ENCODE measurements at regions not wholly inside any gene's neighbourhood (a gene's known extent, or its start where the extent isn't known, plus 50 kb on each side); places are given as distances from the start of the nearest gene placed in this dataset.

GRCh38 chr10:10456856-10457255, 560.8 kb upstream of the CELF2 start:
- ChIA-PET CTCF (no interaction called here), POLR2A (no interaction called here)
- H3K4me2 ChIP-seq = no peak overlapping the region
- FAIRE-seq (no peak), ATAC-seq (no peak), DNase-seq (ENCODE audit: low read depth in 1 of 2, low spot score in 1 of 2) (no peak)
- 0% methylated on average over 2 of the region's 2 CpGs for WGBS (ENCODE audit: missing lambda C conversion rate)
- no peak overlapping the region for H3K27ac ChIP-seq
- H3K9me3 ChIP-seq = no peaks in the 10 kb centered on the region
- no peak overlapping the region for H3K4me3 ChIP-seq
- no peaks in the 10 kb centered on the region for H3K4me1 ChIP-seq
- TF ChIP-seq ZC3H11A (IDR thresholded peaks at IDR 0.05) = no peak
- no peak for TF ChIP-seq HOXB13 (CRISPR knock-in tag; IDR thresholded peaks at IDR 0.05; ENCODE audit: low read depth)
- TF ChIP-seq FOSB (CRISPR knock-in tag; IDR thresholded peaks at IDR 0.05) = no peak
- TF ChIP-seq EHMT2 (IDR thresholded peaks at IDR 0.05; ENCODE audit: low read depth) = no peak
- TF ChIP-seq MYC (IDR thresholded peaks at IDR 0.05; ENCODE audit: borderline replicate concordance, low read length) = no peak
- TF ChIP-seq HOXB5 (CRISPR knock-in tag; IDR thresholded peaks at IDR 0.05) = no peak
- no peak for TF ChIP-seq EP300 (IDR thresholded peaks at IDR 0.05)
- no peak for TF ChIP-seq BCL3 (IDR thresholded peaks at IDR 0.05)
- no peak for TF ChIP-seq HES2 (IDR thresholded peaks at IDR 0.05)
- TF ChIP-seq JUNB (IDR thresholded peaks at IDR 0.05) = no peak
- no peak for TF ChIP-seq MAX (IDR thresholded peaks at IDR 0.05)
- TF ChIP-seq NPAS2 (CRISPR knock-in tag; IDR thresholded peaks at IDR 0.05; ENCODE audit: borderline replicate concordance) = no peak
- no peak for TF ChIP-seq ZSCAN20 (CRISPR knock-in tag; IDR thresholded peaks at IDR 0.05)
- TF ChIP-seq RARB (CRISPR knock-in tag; IDR thresholded peaks at IDR 0.05) = no peak

- WGBS (ENCODE audit: missing lambda C conversion rate) = 0% methylated on average over 1 of the region's 1 CpG
- Histone ChIP-seq H3K4me2 (no peak overlapping the region), H3K27ac (no peak overlapping the region), H3K4me1 (no peaks in the 10 kb centered on the region), H3K4me3 (no peak overlapping the region), H3K9me3 (no peaks in the 10 kb centered on the region)
- no peak for FAIRE-seq
- ChIA-PET CTCF (no interaction called here), POLR2A (no interaction called here)
- DNase-seq (ENCODE audit: low read depth in 1 of 2, low spot score in 1 of 2) = no peak
- ATAC-seq = no peak
- no peak for TF ChIP-seq NPAS2 (CRISPR knock-in tag; IDR thresholded peaks at IDR 0.05; ENCODE audit: borderline replicate concordance)
- no peak for TF ChIP-seq HDAC2 (IDR thresholded peaks at IDR 0.05)
- no peak for TF ChIP-seq EP300 (IDR thresholded peaks at IDR 0.05)
- TF ChIP-seq JUN (IDR thresholded peaks at IDR 0.05) = no peak
- no peak for TF ChIP-seq KDM1A (IDR thresholded peaks at IDR 0.05; ENCODE audit: low read depth)
- TF ChIP-seq KDM5A (IDR thresholded peaks at IDR 0.05) = no peak
- TF ChIP-seq MAZ (IDR thresholded peaks at IDR 0.05; ENCODE audit: borderline replicate concordance, low read depth, low read length) = no peak
- TF ChIP-seq HOXB13 (CRISPR knock-in tag; IDR thresholded peaks at IDR 0.05; ENCODE audit: low read depth) = no peak
- no peak for TF ChIP-seq CTCF (IDR thresholded peaks at IDR 0.05)
- no peak for TF ChIP-seq POLR2A (IDR thresholded peaks at IDR 0.05; ENCODE audit: low read length)
- no peak for TF ChIP-seq CHD4 (IDR thresholded peaks at IDR 0.05; ENCODE audit: borderline replicate concordance)
- TF ChIP-seq PHF8 (IDR thresholded peaks at IDR 0.05; ENCODE audit: borderline replicate concordance, low read depth) = no peak
- no peak for TF ChIP-seq HMGXB4 (CRISPR knock-in tag; IDR thresholded peaks at IDR 0.05; ENCODE audit: borderline replicate concordance)
- no peak for TF ChIP-seq JUNB (IDR thresholded peaks at IDR 0.05)
- no peak for TF ChIP-seq CEBPB (IDR thresholded peaks at IDR 0.05)
- no peak for TF ChIP-seq ZFP36 (IDR thresholded peaks at IDR 0.05; ENCODE audit: borderline replicate concordance, partially characterized antibody)
- no peak for TF ChIP-seq POLR2AphosphoS2 (conservative IDR thresholded peaks at IDR 0.05; ENCODE audit: low read length)
Observed at GRCh38 chr10:10460451-10460850, 557.2 kb upstream of the CELF2 start.
